GM19328 (cell line): ENCODE measurements at regions not wholly inside any gene's neighbourhood (a gene's known extent, or its start where the extent isn't known, plus 50 kb on each side); places are given as distances from the start of the nearest gene placed in this dataset.
"Not testable (repeated sequence)": the region's sequence is repeated elsewhere in the genome, so short reads cannot be mapped to it uniquely, and the experiment has no call there.

Experiments
- ATAC-seq: cut with Tn5 transposase; IDR thresholded peaks from one replicate; pipeline ENCODE4 v1.9.1; 2021; ENCODE audit warnings: mild to moderate bottlenecking, moderate library complexity; ENCODE audit not compliant: unreplicated experiment

GRCh38 chr2:58731488-58731869 lies 490.4 kb upstream of the FANCL start:
- no peak for ATAC-seq

GRCh38 chr2:58730764-58731487 lies 489.8 kb upstream of the FANCL start:
- ATAC-seq, result no peak

GRCh38 chr2:58727981-58728656 lies 487.0 kb upstream of the FANCL start:
- no peak for ATAC-seq

GRCh38 chr2:58721912-58722591 lies 480.9 kb upstream of the FANCL start:
- ATAC-seq, result no peak

- no peak for ATAC-seq
These were observed 479.9 kb upstream of the FANCL start for GRCh38 chr2:58720770-58721697.

- ATAC-seq, result no peak
These were observed 479.1 kb upstream of the FANCL start for GRCh38 chr2:58720033-58720769.

GRCh38 chr2:58715344-58715743 lies 474.2 kb upstream of the FANCL start:
- no peak for ATAC-seq

- ATAC-seq, result no peak
These were observed 473.1 kb upstream of the FANCL start for GRCh38 chr2:58714238-58714637.

- ATAC-seq, result no peak
These were observed 469.7 kb upstream of the FANCL start for GRCh38 chr2:58710795-58711279.

- no peak for ATAC-seq
These were observed 468.7 kb upstream of the FANCL start for GRCh38 chr2:58709687-58710354.

- no peak for ATAC-seq
These were observed 468.1 kb upstream of the FANCL start for GRCh38 chr2:58709274-58709673.

GRCh38 chr2:58708565-58708964 lies 467.4 kb upstream of the FANCL start:
- ATAC-seq, result no peak

- no peak for ATAC-seq
These were observed 461.3 kb upstream of the FANCL start for GRCh38 chr2:58702302-58702885.

- no peak for ATAC-seq
These were observed 460.7 kb upstream of the FANCL start for GRCh38 chr2:58701688-58702301.

- ATAC-seq, result no peak
These were observed 459.5 kb upstream of the FANCL start for GRCh38 chr2:58700591-58700990.

GRCh38 chr2:58699411-58699810 lies 458.3 kb upstream of the FANCL start:
- ATAC-seq, result no peak

GRCh38 chr2:58698620-58699019 lies 457.5 kb upstream of the FANCL start:
- no peak for ATAC-seq

- ATAC-seq, result not testable (repeated sequence)
These were observed 453.0 kb upstream of the FANCL start for GRCh38 chr2:58694114-58694513.

- ATAC-seq, result not testable (repeated sequence)
These were observed 449.9 kb upstream of the FANCL start for GRCh38 chr2:58691041-58691440.
